Gastroesophageal sphincter (tissue), 3 donors: ENCODE measurements at regions not wholly inside any gene's neighbourhood (a gene's known extent, or its start where the extent isn't known, plus 50 kb on each side); places are given as distances from the start of the nearest gene placed in this dataset.

Experiments
- CTCF ChIP-seq, 4 experiments: fragments of 200-600 bp in 2 of 4; fragments of 450-650 bp in 2 of 4; sonication (generic) in 1 of 4; IDR thresholded peaks; one replicate each; pipeline ENCODE4 v1.5.1; 2017 to 2019; ENCODE audit warnings: antibody characterized with exemption in 4 of 4, mild to moderate bottlenecking in 2 of 4, moderate library complexity in 2 of 4
- EP300 ChIP-seq: sonication (generic); formaldehyde crosslinking; IDR thresholded peaks from one replicate; pipeline ENCODE4 v1.6.1; 2017; ENCODE audit warnings: antibody characterized with exemption, mild to moderate bottlenecking
- POLR2A ChIP-seq, 2 donors: fragments of 450-650 bp; IDR thresholded peaks; one replicate each; pipeline ENCODE4 v1.6.1; 2017; ENCODE audit warnings: antibody characterized with exemption in 2 of 2, mild to moderate bottlenecking in 2 of 2, moderate library complexity in 1 of 2
- POLR2AphosphoS5 ChIP-seq: sonication (generic); formaldehyde crosslinking; IDR thresholded peaks from one replicate; pipeline ENCODE4 v1.6.1; 2017; ENCODE audit warnings: antibody characterized with exemption

GRCh38 chr9:108087781-108088180, 598.2 kb upstream of the KLF4 start:
- no peak for TF ChIP-seq CTCF (IDR thresholded peaks at IDR 0.05)
- no peak for TF ChIP-seq POLR2AphosphoS5
- TF ChIP-seq POLR2A (IDR thresholded peaks at IDR 0.05) = no peak
- no peak for TF ChIP-seq EP300
